ENCODE measurements at regions not wholly inside any gene's neighbourhood (a gene's known extent, or its start where the extent isn't known, plus 50 kb on each side); places are given as distances from the start of the nearest gene placed in this dataset.

- no peaks in the 10 kb centered on the region for H3K4me1 Mint-ChIP-seq (ENCODE audit: low read depth)
- H3K27ac Mint-ChIP-seq, result no peak overlapping the region
- no peak overlapping the region for H3K4me3 Mint-ChIP-seq
- no peaks in the 10 kb centered on the region for H3K9me3 Mint-ChIP-seq
- H3K36me3 Mint-ChIP-seq (ENCODE audit: low read depth), result no peaks in the 10 kb centered on the region
- no peak for DNase-seq
- no peaks in the 10 kb centered on the region for H3K27me3 Mint-ChIP-seq
These were observed 372.2 kb upstream of the MGMT start for GRCh38 chr10:129094861-129095260.

- H3K9me3 Mint-ChIP-seq, result no peaks in the 10 kb centered on the region
These were observed 371.4 kb upstream of the MGMT start for GRCh38 chr10:129095680-129096064.

GRCh38 chr10:129096065-129096984, 370.7 kb upstream of the MGMT start:
- Mint-ChIP-seq H3K4me1 (ENCODE audit: low read depth) (peaks cover 5% of the 10 kb centered on the region), H3K4me3 (no peak overlapping the region), H3K27ac (no peak overlapping the region), H3K9me3 (no peaks in the 10 kb centered on the region), H3K36me3 (ENCODE audit: low read depth) (no peaks in the 10 kb centered on the region), H3K27me3 (no peaks in the 10 kb centered on the region)
- no peak for DNase-seq

More at GRCh38 chr10:129095680-129096064, 371.4 kb upstream of the MGMT start:
- Mint-ChIP-seq H3K27ac (no peak overlapping the region), H3K36me3 (ENCODE audit: low read depth) (no peaks in the 10 kb centered on the region), H3K4me1 (ENCODE audit: low read depth) (no peaks in the 10 kb centered on the region), H3K4me3 (no peak overlapping the region), H3K27me3 (no peaks in the 10 kb centered on the region)
- DNase-seq, result no peak

DNA sequence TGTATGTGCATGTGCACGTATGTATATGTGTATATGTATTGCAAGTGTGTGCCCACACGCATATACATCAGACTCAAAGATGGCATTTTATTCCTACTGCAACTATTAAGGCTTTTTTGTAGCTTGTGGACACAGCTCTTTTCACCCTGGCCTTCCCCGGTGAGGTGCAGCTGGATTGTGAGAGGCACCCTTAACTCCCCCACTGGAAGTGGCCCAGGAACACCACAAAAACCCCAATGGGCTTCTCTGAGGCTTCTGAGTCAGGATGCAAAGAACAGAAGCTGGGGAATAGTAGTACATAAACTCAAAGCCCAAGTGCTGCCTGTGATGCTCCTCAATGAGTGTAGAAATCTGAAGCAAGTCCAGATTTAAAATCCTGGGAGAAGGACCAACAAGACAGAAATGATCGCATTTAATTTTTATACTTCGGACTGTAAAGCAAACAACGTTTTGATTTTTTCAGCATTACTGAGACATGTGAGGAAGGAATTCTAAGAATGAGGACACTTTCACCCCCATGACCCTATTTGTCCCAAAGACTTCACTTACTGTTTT, 369.2 kb upstream of the MGMT start:
- H3K36me3 Mint-ChIP-seq (ENCODE audit: low read depth), result no peaks in the 10 kb centered on the region
- H3K27ac Mint-ChIP-seq, result no peak overlapping the region
- no peak overlapping the region for H3K4me3 Mint-ChIP-seq
- no peaks in the 10 kb centered on the region for H3K9me3 Mint-ChIP-seq
- peaks cover 17% of the 10 kb centered on the region for H3K4me1 Mint-ChIP-seq (ENCODE audit: low read depth)
- no peak for DNase-seq
- H3K27me3 Mint-ChIP-seq, result no peaks in the 10 kb centered on the region

GRCh38 chr10:129098517-129098916, 368.5 kb upstream of the MGMT start:
- Mint-ChIP-seq H3K27me3 (no peaks in the 10 kb centered on the region), H3K36me3 (ENCODE audit: low read depth) (no peaks in the 10 kb centered on the region), H3K4me1 (ENCODE audit: low read depth) (peaks cover 18% of the 10 kb centered on the region), H3K27ac (no peak overlapping the region), H3K4me3 (no peak overlapping the region), H3K9me3 (no peaks in the 10 kb centered on the region)
- DNase-seq, result no peak

DNA sequence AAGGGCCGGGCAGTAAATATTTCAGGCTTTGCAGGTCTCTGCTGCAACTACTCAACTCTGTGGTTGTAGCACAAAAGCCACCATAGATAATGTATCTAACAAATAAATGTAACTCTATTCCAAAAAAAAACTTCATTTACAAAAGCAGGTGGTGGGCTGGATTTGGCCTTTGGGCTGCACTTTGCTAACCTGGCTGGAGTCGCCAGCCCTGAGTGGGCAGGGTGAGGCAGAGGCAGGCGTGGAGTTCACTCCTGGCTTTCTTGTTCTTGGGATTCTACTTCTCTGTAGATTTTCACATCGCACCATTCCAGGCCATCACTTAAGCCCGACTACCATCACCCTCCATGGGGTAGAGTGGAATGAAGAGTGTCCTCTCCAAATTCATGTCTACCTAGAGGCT, 367.6 kb upstream of the MGMT start:
- DNase-seq, result no peak
- no peak overlapping the region for H3K27ac Mint-ChIP-seq
- no peak overlapping the region for H3K4me3 Mint-ChIP-seq
- peaks cover 21% of the 10 kb centered on the region for H3K4me1 Mint-ChIP-seq (ENCODE audit: low read depth)
- no peaks in the 10 kb centered on the region for H3K27me3 Mint-ChIP-seq
- H3K9me3 Mint-ChIP-seq, result no peaks in the 10 kb centered on the region
- no peaks in the 10 kb centered on the region for H3K36me3 Mint-ChIP-seq (ENCODE audit: low read depth)

GRCh38 chr10:129099992-129100391, 367.0 kb upstream of the MGMT start:
- peaks cover 23% of the 10 kb centered on the region for H3K4me1 Mint-ChIP-seq (ENCODE audit: low read depth)
- H3K27ac Mint-ChIP-seq, result no peak overlapping the region
- H3K27me3 Mint-ChIP-seq, result no peaks in the 10 kb centered on the region
- no peaks in the 10 kb centered on the region for H3K36me3 Mint-ChIP-seq (ENCODE audit: low read depth)
- no peaks in the 10 kb centered on the region for H3K9me3 Mint-ChIP-seq
- no peak overlapping the region for H3K4me3 Mint-ChIP-seq
- DNase-seq, result no peak

DNA sequence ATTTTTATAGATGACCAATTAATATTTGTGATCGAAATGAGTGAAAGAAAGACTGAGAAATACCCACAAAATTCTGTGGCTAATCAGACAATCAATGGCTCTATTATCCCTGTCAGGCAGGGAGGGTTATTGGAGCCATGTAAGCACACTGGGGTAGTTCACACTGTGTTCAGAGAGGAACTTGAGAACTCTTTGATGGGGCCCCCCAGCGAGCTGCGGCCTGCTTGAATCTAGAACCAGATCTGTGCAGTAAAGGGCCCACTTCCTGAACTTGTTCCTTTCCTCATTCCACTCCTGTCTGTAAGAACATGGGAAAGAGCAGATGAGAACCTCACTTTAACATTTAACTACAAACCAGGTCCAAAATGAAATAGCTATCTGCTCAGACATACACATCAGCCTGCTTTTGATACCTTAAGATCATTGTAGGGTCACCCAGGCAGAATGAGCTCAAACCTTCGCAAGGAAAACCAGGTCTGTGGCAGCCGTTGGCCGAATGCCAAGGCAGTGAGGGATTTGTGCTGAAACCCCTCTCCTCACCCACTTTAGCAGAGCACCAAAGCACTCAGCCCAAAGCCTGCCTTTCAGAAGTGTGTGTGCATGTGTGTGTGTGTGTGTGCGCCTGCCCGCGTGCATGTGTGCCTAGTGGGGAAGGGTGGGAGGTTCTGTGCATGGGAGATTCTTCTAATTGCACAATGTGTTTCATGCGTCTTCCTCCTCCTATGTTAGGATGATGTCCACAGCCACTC, 365.6 kb upstream of the MGMT start:
- DNase-seq, result no peak
- Mint-ChIP-seq H3K27me3 (no peaks in the 10 kb centered on the region), H3K9me3 (no peaks in the 10 kb centered on the region), H3K4me1 (ENCODE audit: low read depth) (peaks cover 27% of the 10 kb centered on the region), H3K36me3 (ENCODE audit: low read depth) (no peaks in the 10 kb centered on the region), H3K4me3 (no peak overlapping the region), H3K27ac (no peak overlapping the region)

GRCh38 chr10:129102906-129103693, 363.9 kb upstream of the MGMT start:
- Mint-ChIP-seq H3K4me1 (ENCODE audit: low read depth) (peaks cover 27% of the 10 kb centered on the region), H3K27ac (no peak overlapping the region), H3K36me3 (ENCODE audit: low read depth) (no peaks in the 10 kb centered on the region), H3K27me3 (no peaks in the 10 kb centered on the region), H3K9me3 (no peaks in the 10 kb centered on the region), H3K4me3 (no peak overlapping the region)
- DNase-seq, result no peak

- H3K4me3 Mint-ChIP-seq, result no peak overlapping the region
- H3K36me3 Mint-ChIP-seq (ENCODE audit: low read depth), result no peaks in the 10 kb centered on the region
- H3K27ac Mint-ChIP-seq, result no peak overlapping the region
- no peak for DNase-seq
- no peaks in the 10 kb centered on the region for H3K9me3 Mint-ChIP-seq
- H3K4me1 Mint-ChIP-seq (ENCODE audit: low read depth), result peaks cover 27% of the 10 kb centered on the region
- no peaks in the 10 kb centered on the region for H3K27me3 Mint-ChIP-seq
These were observed 362.6 kb upstream of the MGMT start for GRCh38 chr10:129104266-129105045.

DNA sequence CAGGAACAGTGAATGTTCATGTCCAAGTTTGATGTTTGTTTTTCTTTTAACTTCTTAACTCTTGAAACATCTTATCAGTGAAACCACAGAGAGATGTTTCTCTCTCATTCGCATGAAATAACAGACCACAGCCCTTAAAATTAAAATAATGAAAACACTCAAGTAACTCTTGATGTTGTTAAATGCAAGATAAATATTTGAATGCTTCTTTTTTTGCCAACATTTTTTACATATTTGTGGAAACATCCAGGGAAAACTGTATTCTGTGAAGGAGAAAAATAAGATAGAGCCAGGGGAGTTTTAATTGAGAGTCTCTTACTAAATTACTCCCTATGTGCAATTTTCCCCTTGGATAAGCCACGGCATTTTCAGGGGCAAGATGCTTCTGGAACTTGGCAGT, 361.8 kb upstream of the MGMT start:
- H3K4me1 Mint-ChIP-seq (ENCODE audit: low read depth), result peaks cover 27% of the 10 kb centered on the region

GRCh38 chr10:129106314-129106713, 360.7 kb upstream of the MGMT start:
- H3K4me3 Mint-ChIP-seq, result no peak overlapping the region
- no peak overlapping the region for H3K27ac Mint-ChIP-seq
- peaks cover 22% of the 10 kb centered on the region for H3K4me1 Mint-ChIP-seq (ENCODE audit: low read depth)
- no peak for DNase-seq
- H3K9me3 Mint-ChIP-seq, result no peaks in the 10 kb centered on the region
- H3K36me3 Mint-ChIP-seq (ENCODE audit: low read depth), result no peaks in the 10 kb centered on the region
- no peaks in the 10 kb centered on the region for H3K27me3 Mint-ChIP-seq

More for the DNA sequence above, 361.8 kb upstream of the MGMT start:
- Mint-ChIP-seq H3K36me3 (ENCODE audit: low read depth) (no peaks in the 10 kb centered on the region), H3K4me3 (no peak overlapping the region), H3K27me3 (no peaks in the 10 kb centered on the region), H3K27ac (no peak overlapping the region), H3K9me3 (no peaks in the 10 kb centered on the region)
- DNase-seq, result no peak

- H3K36me3 Mint-ChIP-seq (ENCODE audit: low read depth), result no peaks in the 10 kb centered on the region
- H3K9me3 Mint-ChIP-seq, result no peaks in the 10 kb centered on the region
- no peak overlapping the region for H3K4me3 Mint-ChIP-seq
- H3K27me3 Mint-ChIP-seq, result no peaks in the 10 kb centered on the region
- no peak for DNase-seq
- peaks cover 13% of the 10 kb centered on the region for H3K4me1 Mint-ChIP-seq (ENCODE audit: low read depth)
- H3K27ac Mint-ChIP-seq, result no peak overlapping the region
These were observed 359.5 kb upstream of the MGMT start for GRCh38 chr10:129107525-129107924.

- Mint-ChIP-seq H3K4me3 (no peak overlapping the region), H3K27ac (no peak overlapping the region), H3K4me1 (ENCODE audit: low read depth) (peaks cover 9% of the 10 kb centered on the region), H3K27me3 (no peaks in the 10 kb centered on the region), H3K9me3 (no peaks in the 10 kb centered on the region), H3K36me3 (ENCODE audit: low read depth) (no peaks in the 10 kb centered on the region)
- no peak for DNase-seq
These were observed 358.7 kb upstream of the MGMT start for GRCh38 chr10:129108378-129108777.

All from activated T-cell treated with anti-CD3 and anti-CD28 coated beads, Interleukin-2, amount 50 U/mL, for 24 hours (primary cell).